Ovary (tissue), 7 donors: ENCODE measurements at regions not wholly inside any gene's neighbourhood (a gene's known extent, or its start where the extent isn't known, plus 50 kb on each side); places are given as distances from the start of the nearest gene placed in this dataset.

ENCODE experiments used
- DNase-seq, 5 donors: peaks; one replicate each; pipeline ENCODE4 v3.0.0-alpha.2; 2019 to 2020
- H3K27ac ChIP-seq, 2 donors: fragments of 200-600 bp; one replicate each; pipeline versions ENCODE4 v1.5.1 to v1.8.0; 2019 to 2022
- H3K27me3 ChIP-seq: fragments of 200-600 bp; one replicate; pipeline ENCODE4 v1.8.0; 2022
- H3K36me3 ChIP-seq: fragments of 200-600 bp; sonication (generic); one replicate; pipeline ENCODE4 v1.5.1; 2019
- H3K4me1 ChIP-seq: one replicate; pipeline ENCODE4 v1.8.1; 2013; ENCODE audit warnings: mild to moderate bottlenecking, moderate library complexity; ENCODE audit not compliant: insufficient read depth
- H3K4me3 ChIP-seq: fragments of 200-600 bp; sonication (generic); one replicate; pipeline ENCODE4 v1.5.1; 2017
- H3K9me3 ChIP-seq, 2 donors: fragments of 200-600 bp in 1 of 2; sonication (generic) in 1 of 2; one replicate each; pipeline versions ENCODE4 v1.5.1 to v1.8.1; 2013 to 2019; ENCODE audit warnings: mild to moderate bottlenecking in 1 of 2, moderate library complexity in 1 of 2
- CTCF ChIP-seq, 3 donors: fragments of 450-650 bp in 2 of 3; fragments of 200-600 bp in 1 of 3; IDR thresholded peaks; one replicate each; pipeline versions ENCODE4 v1.5.1 to v1.8.0; 2016 to 2022; ENCODE audit warnings: antibody characterized with exemption in 3 of 3, mild to moderate bottlenecking in 1 of 3
- EP300 ChIP-seq: sonication (generic); formaldehyde crosslinking; IDR thresholded peaks from one replicate; pipeline ENCODE4 v1.6.1; 2017; ENCODE audit warnings: antibody characterized with exemption
- POLR2A ChIP-seq: fragments of 450-650 bp; IDR thresholded peaks from one replicate; pipeline ENCODE4 v1.6.1; 2017; ENCODE audit warnings: antibody characterized with exemption, mild to moderate bottlenecking, moderate library complexity
- WGBS, 3 donors: extraction: QIAGEN DNeasy Blood & Tissue Kit in 1 of 3; methylation state at CpG; one replicate each; pipeline versions ENCODE4 v1.1.5 to v1.1.7; 2013 to 2017; 5-methylcytosine and 5-hydroxymethylcytosine counted together
- intact Hi-C, 4 donors: fragments of 100-400 bp; cut with DNase I; formaldehyde crosslinking; loops; one replicate each; pipeline versions ENCODE4 v1.11.0 to v1.15.1; 2022 to 2023
- donor health status: DM: no; HTN: no; CAD: no; lungs with moderate emphysema.
- donor health status: DM: no; HTN: no; CAD: no.
- donor health status: Bipolar disorder and iron deficiency.
- donor health status: DM: no; HTN: no; CAD: no.
- donor health status: DM: yes; HTN: yes; CAD: no.

GRCh38 chr2:217150236-217150635 lies 290.4 kb upstream of the TNP1 start:
- WGBS, 3 donors = 74 to 82% (median 80%) methylated on average over 4 of the region's 4 CpGs
- intact Hi-C loops = no loop called here

GRCh38 chr2:217149087-217149660 lies 289.3 kb upstream of the TNP1 start:
- WGBS, 3 donors = 82 to 89% (median 87%) methylated on average over 4 of the region's 4 CpGs
- H3K9me3 ChIP-seq = no peaks in the 10 kb centered on the region
- H3K27ac ChIP-seq = no peak overlapping the region
- no peak for DNase-seq
- no peak overlapping the region for H3K4me3 ChIP-seq
- no peaks in the 10 kb centered on the region for H3K36me3 ChIP-seq
- TF ChIP-seq EP300 (no peak), POLR2A (no peak), CTCF (IDR thresholded peaks at IDR 0.05) (no peak)
- H3K4me1 ChIP-seq = no peaks in the 10 kb centered on the region
- no peaks in the 10 kb centered on the region for H3K27me3 ChIP-seq
- intact Hi-C loops = no loop called here

More at GRCh38 chr2:217150236-217150635, 290.4 kb upstream of the TNP1 start:
- no peak overlapping the region for H3K4me3 ChIP-seq
- no peaks in the 10 kb centered on the region for H3K4me1 ChIP-seq
- H3K27me3 ChIP-seq = no peaks in the 10 kb centered on the region
- no peak for DNase-seq
- H3K27ac ChIP-seq = no peak overlapping the region
- H3K9me3 ChIP-seq = no peaks in the 10 kb centered on the region
- no peak for TF ChIP-seq CTCF (IDR thresholded peaks at IDR 0.05)
- no peak for TF ChIP-seq POLR2A
- no peak for TF ChIP-seq EP300
- no peaks in the 10 kb centered on the region for H3K36me3 ChIP-seq

- Histone ChIP-seq H3K9me3 (no peaks in the 10 kb centered on the region), H3K4me3 (no peak overlapping the region), H3K27ac (no peak overlapping the region), H3K4me1 (no peaks in the 10 kb centered on the region), H3K36me3 (no peaks in the 10 kb centered on the region), H3K27me3 (no peaks in the 10 kb centered on the region)
- no peak for DNase-seq
- TF ChIP-seq EP300 = no peak
- TF ChIP-seq CTCF (IDR thresholded peaks at IDR 0.05) = no peak
- no peak for TF ChIP-seq POLR2A
- intact Hi-C loops = no loop called here
- 52 to 63% (median 60%) methylated on average over 2 of the region's 2 CpGs for WGBS, 3 donors
Measured at GRCh38 chr2:217147818-217148217, 288.0 kb upstream of the TNP1 start.

GRCh38 chr2:217146956-217147355 lies 287.1 kb upstream of the TNP1 start:
- intact Hi-C loops = no loop called here
- Histone ChIP-seq H3K36me3 (no peaks in the 10 kb centered on the region), H3K4me1 (no peaks in the 10 kb centered on the region), H3K27ac (no peak overlapping the region), H3K4me3 (no peak overlapping the region), H3K9me3 (no peaks in the 10 kb centered on the region), H3K27me3 (no peaks in the 10 kb centered on the region)
- no peak for DNase-seq
- 90 to 94% (median 91%) methylated on average over 4 of the region's 4 CpGs for WGBS, 3 donors
- no peak for TF ChIP-seq POLR2A
- TF ChIP-seq CTCF (IDR thresholded peaks at IDR 0.05) = no peak
- TF ChIP-seq EP300 = no peak
